Progenitor cell of endocrine pancreas (in vitro differentiated cells): ENCODE measurements at regions not wholly inside any gene's neighbourhood (a gene's known extent, or its start where the extent isn't known, plus 50 kb on each side); places are given as distances from the start of the nearest gene placed in this dataset.

Experiments
- DNase-seq: peaks from one replicate; pipeline ENCODE4 v3.0.0; 2021; ENCODE audit warnings: low spot score; ENCODE audit not compliant: unreplicated experiment
- H3K27ac Mint-ChIP-seq: 2 replicates; pipeline ENCODE4 v1.8.0; 2021; ENCODE audit warnings: mild to moderate bottlenecking, moderate library complexity, mixed read lengths
- H3K27me3 Mint-ChIP-seq: 2 replicates; pipeline ENCODE4 v1.8.0; 2021; ENCODE audit warnings: mixed read lengths
- H3K36me3 Mint-ChIP-seq: 2 replicates; pipeline ENCODE4 v1.8.0; 2022; ENCODE audit warnings: mixed read lengths; ENCODE audit not compliant: insufficient read depth
- H3K4me1 Mint-ChIP-seq: 2 replicates; pipeline ENCODE4 v1.8.0; 2021; ENCODE audit warnings: low read depth, mixed read lengths
- H3K4me3 Mint-ChIP-seq: 2 replicates; pipeline ENCODE4 v1.8.0; 2021; ENCODE audit warnings: low read depth, mild to moderate bottlenecking, moderate library complexity, mixed read lengths
- H3K9me3 Mint-ChIP-seq: 2 replicates; pipeline ENCODE4 v1.8.0; 2021; ENCODE audit warnings: low read depth, mixed read lengths
- CTCF ChIP-seq: fragments of 200-600 bp; sonication (generic); IDR thresholded peaks from one replicate; pipeline ENCODE4 v1.5.0; 2021; ENCODE audit warnings: antibody characterized with exemption, mild to moderate bottlenecking; ENCODE audit not compliant: unreplicated experiment

- H3K27me3 Mint-ChIP-seq: peaks cover 3% of the 10 kb centered on the region
- no peak for DNase-seq
- no peaks in the 10 kb centered on the region for H3K9me3 Mint-ChIP-seq
- H3K27ac Mint-ChIP-seq: no peak overlapping the region
- no peak overlapping the region for H3K4me3 Mint-ChIP-seq
- TF ChIP-seq CTCF: no peak
- peaks cover 1% of the 10 kb centered on the region for H3K4me1 Mint-ChIP-seq
- no peaks in the 10 kb centered on the region for H3K36me3 Mint-ChIP-seq
Measured at GRCh38 chr11:112616327-112617097, 344.7 kb upstream of the NCAM1 start.

DNA sequence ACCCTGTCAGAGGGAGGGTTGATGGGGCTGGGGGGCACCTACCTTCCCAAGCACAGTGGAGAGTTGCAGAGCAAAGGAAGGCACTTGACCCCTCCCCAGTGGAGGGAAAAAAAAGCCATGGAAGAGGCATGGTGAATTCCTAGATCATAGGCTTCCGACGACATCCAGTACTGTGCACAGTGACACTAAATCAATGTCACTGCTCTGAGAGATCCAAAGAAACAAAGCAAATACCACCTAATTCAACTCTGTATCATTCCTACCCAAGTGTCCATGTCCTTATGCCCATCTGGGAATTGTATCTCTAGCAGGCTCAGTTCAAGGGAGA lies 344.2 kb upstream of the NCAM1 start:
- H3K27ac Mint-ChIP-seq: no peak overlapping the region
- H3K36me3 Mint-ChIP-seq: no peaks in the 10 kb centered on the region
- peaks cover 1% of the 10 kb centered on the region for H3K4me1 Mint-ChIP-seq
- no peaks in the 10 kb centered on the region for H3K9me3 Mint-ChIP-seq
- H3K27me3 Mint-ChIP-seq: peaks cover 3% of the 10 kb centered on the region
- no peak for DNase-seq
- H3K4me3 Mint-ChIP-seq: no peak overlapping the region
- TF ChIP-seq CTCF: no peak

DNA sequence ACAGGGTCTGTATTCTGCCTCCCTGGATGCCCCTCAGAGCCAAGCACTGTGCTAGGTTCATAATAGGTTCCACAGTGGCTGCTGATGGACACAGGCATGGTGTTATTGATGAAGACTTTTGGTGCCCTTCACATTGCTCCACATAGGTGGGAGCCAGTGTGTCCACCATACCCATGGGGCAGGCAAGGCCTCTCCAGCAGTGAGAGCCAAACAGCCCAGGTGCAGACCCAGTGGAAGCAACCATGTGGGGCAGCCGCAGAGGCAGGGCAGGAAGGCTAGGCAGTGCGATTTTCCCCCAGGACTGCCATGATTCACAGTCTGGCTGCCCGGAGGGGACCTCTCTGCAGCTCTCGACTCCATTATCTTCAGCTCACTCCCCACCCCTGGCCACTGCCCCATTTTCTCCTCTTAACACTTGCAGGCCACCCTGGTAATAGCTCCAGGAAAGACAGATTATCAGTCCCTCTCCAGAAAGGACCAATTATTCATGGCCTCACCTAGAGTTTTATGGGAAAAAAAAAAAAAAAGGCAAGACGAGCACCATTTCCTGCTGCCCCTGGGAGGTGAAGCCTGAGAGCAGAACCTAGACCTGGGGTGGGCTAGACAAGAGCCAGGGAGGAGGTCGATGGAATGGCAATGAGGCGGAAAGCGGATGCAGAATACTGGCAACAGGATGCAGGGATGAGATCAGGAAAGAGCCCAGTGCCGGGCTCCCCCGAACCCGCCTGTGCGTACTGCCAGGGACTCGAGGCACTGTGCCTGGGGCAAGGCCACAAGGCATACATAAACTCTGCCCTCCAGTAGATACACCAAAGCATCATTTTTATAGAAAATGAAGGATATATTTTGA lies 343.0 kb upstream of the NCAM1 start:
- Mint-ChIP-seq H3K9me3 (no peaks in the 10 kb centered on the region), H3K36me3 (no peaks in the 10 kb centered on the region), H3K27me3 (peaks cover 3% of the 10 kb centered on the region), H3K4me1 (peaks cover 1% of the 10 kb centered on the region), H3K27ac (no peak overlapping the region), H3K4me3 (no peak overlapping the region)
- TF ChIP-seq CTCF: no peak
- DNase-seq: no peak

DNA sequence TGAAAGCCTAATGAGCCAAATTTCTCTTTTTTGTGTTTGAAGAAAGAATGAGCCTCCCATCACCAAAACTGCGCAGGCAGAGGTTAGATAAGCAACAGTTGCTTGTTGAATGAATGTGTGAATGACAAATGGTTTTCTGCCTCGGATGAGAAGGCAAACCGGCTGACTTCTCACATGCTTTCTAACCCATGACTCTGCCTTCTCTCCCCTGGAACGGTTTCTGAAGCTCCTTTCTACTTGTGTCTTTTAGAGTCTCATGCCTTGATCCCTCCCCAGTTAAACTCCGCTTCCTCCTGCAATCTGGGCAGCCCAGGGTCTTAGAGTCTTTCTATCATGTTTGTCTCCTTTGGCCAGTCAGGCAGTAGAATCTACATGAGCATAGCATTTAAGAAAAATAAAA lies 342.1 kb upstream of the NCAM1 start:
- Mint-ChIP-seq H3K36me3 (no peaks in the 10 kb centered on the region), H3K27me3 (peaks cover 5% of the 10 kb centered on the region)
- TF ChIP-seq CTCF: no peak

GRCh38 chr11:112620621-112621394 lies 340.4 kb upstream of the NCAM1 start:
- DNase-seq: no peak
- peaks cover 1% of the 10 kb centered on the region for H3K4me1 Mint-ChIP-seq
- H3K27me3 Mint-ChIP-seq: peaks cover 5% of the 10 kb centered on the region
- TF ChIP-seq CTCF: no peak
- H3K4me3 Mint-ChIP-seq: no peak overlapping the region
- no peaks in the 10 kb centered on the region for H3K9me3 Mint-ChIP-seq
- no peak overlapping the region for H3K27ac Mint-ChIP-seq
- no peaks in the 10 kb centered on the region for H3K36me3 Mint-ChIP-seq

More for the DNA sequence above, 342.1 kb upstream of the NCAM1 start:
- peaks cover 1% of the 10 kb centered on the region for H3K4me1 Mint-ChIP-seq
- H3K27ac Mint-ChIP-seq: no peak overlapping the region
- no peaks in the 10 kb centered on the region for H3K9me3 Mint-ChIP-seq
- DNase-seq: no peak
- no peak overlapping the region for H3K4me3 Mint-ChIP-seq
